NT2/D1 (cell line): ENCODE measurements at regions not wholly inside any gene's neighbourhood (a gene's known extent, or its start where the extent isn't known, plus 50 kb on each side); places are given as distances from the start of the nearest gene placed in this dataset.

Experiments
- SUZ12 ChIP-seq: IDR thresholded peaks from 2 replicates; pipeline ENCODE4 v1.6.1; 2011; ENCODE audit not compliant: insufficient read length, insufficient read depth; ENCODE audit errors: extremely low read depth
- YY1 ChIP-seq: IDR thresholded peaks from 2 replicates; pipeline ENCODE4 v1.6.1; 2011; ENCODE audit not compliant: insufficient read length, insufficient read depth
- ZNF274 ChIP-seq: IDR thresholded peaks from 2 replicates; pipeline ENCODE4 v1.6.1; 2011; ENCODE audit warnings: mild to moderate bottlenecking, low read depth, low read length

DNA sequence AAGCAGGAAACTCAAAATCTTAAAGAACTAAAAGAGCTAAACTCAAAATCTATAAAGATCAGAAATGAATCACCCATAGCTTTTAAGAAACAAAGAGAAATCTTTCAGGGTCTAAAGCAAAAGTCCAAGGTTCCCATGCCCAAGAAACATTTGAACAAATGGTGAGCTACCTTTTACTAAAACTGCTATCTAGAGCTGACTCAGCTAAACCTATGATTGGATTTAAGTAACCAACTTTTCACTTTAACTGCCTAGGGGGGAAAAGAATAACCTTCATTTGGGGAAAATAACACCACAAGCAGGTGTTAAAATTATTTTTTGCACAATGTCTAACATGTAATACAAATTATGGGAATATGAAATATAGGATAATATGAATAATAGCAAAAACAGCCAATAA, 328.4 kb downstream of the PHF14 start:
- TF ChIP-seq SUZ12 (no peak), ZNF274 (no peak), YY1 (no peak)
